Suprapubic skin (tissue), 4 donors: ENCODE measurements at regions not wholly inside any gene's neighbourhood (a gene's known extent, or its start where the extent isn't known, plus 50 kb on each side); places are given as distances from the start of the nearest gene placed in this dataset.
A peak's percentile ranks its signal among the peaks of the same experiment; 100 is the strongest.
"Not testable (repeated sequence)": the region's sequence is repeated elsewhere in the genome, so short reads cannot be mapped to it uniquely, and the experiment has no call there.

Source experiments
- DNase-seq, 2 donors: peaks; one replicate each; pipeline ENCODE4 v3.0.0-alpha.2; 2019; ENCODE audit warnings: low spot score in 2 of 2
- H3K27ac ChIP-seq: fragments of 200-600 bp; sonication (generic); one replicate; pipeline ENCODE4 v1.5.1; 2019
- H3K27me3 ChIP-seq: fragments of 200-600 bp; sonication (generic); one replicate; pipeline ENCODE4 v1.5.1; 2019
- H3K36me3 ChIP-seq: fragments of 200-600 bp; sonication (generic); one replicate; pipeline ENCODE4 v1.5.1; 2019
- H3K4me1 ChIP-seq: fragments of 200-600 bp; sonication (generic); one replicate; pipeline ENCODE4 v1.5.1; 2019
- H3K4me3 ChIP-seq: fragments of 200-600 bp; sonication (generic); one replicate; pipeline ENCODE4 v1.5.1; 2019; ENCODE audit warnings: mild to moderate bottlenecking
- H3K9me3 ChIP-seq: fragments of 200-600 bp; sonication (generic); one replicate; pipeline ENCODE4 v1.5.1; 2019
- CTCF ChIP-seq, 2 donors: fragments of 200-600 bp in 1 of 2; fragments of 450-650 bp in 1 of 2; sonication (generic) in 1 of 2; IDR thresholded peaks; one replicate each; pipeline ENCODE4 v1.5.1; 2016 to 2019; ENCODE audit warnings: antibody characterized with exemption in 2 of 2, mild to moderate bottlenecking in 1 of 2, moderate library complexity in 1 of 2
- EP300 ChIP-seq: sonication (generic); formaldehyde crosslinking; IDR thresholded peaks from one replicate; pipeline ENCODE4 v1.6.1; 2017; ENCODE audit warnings: antibody characterized with exemption
- POLR2A ChIP-seq, 2 donors: fragments of 450-650 bp; IDR thresholded peaks; one replicate each; pipeline ENCODE4 v1.6.1; 2017; ENCODE audit warnings: antibody characterized with exemption in 2 of 2, mild to moderate bottlenecking in 2 of 2, moderate library complexity in 2 of 2
- POLR2AphosphoS5 ChIP-seq, 3 donors: sonication (generic); formaldehyde crosslinking; IDR thresholded peaks; one replicate each; pipeline ENCODE4 v1.6.1; 2017; ENCODE audit warnings: antibody characterized with exemption in 3 of 3
- WGBS: methylation state at CpG from one replicate; pipeline ENCODE4 v1.1.5; 2018; 5-methylcytosine and 5-hydroxymethylcytosine counted together

DNA sequence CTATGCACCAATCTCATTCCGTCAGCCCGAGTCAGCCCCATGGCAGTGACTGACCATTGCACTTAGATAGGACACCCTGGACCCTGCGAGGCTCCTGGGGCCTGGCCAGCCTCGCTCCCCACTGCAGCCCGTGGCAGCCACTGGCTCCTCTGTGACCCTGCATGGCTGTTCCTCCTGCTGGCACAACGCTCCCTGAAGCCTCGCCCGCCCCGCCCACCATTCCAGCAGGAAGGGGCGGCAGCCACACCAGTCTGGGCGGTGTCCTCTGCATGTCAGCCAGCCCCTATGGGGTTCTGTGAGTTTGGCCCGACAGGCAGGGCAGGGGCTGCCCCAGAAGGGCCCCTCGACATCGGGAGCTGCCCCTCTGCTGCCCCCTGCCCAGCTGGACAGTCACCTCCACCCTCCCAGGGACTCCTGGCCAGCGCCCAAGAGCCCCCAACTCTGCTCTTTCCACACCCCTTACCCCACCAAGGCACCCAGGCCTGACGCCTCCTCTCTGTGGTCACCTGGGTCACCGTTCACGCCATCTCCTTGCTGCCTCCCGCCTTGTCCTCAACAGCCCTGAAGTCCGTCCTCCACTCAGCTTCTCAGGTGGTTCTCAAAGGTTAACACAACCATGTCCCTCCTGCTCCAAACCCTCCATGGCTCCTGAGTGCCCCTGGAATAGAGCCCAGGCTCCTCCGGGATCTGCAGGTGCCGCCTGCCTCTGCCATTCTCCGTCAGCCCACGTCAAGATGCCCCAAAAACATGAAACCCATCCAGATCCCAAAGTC lies 103.5 kb downstream of the MICALL2 start:
- no peak overlapping the region for H3K4me3 ChIP-seq
- peak; percentile 31 to 62 for DNase-seq
- TF ChIP-seq POLR2AphosphoS5 (IDR thresholded peaks at IDR 0.05) (no peak), POLR2A (IDR thresholded peaks at IDR 0.05) (no peak), EP300 (no peak), CTCF (IDR thresholded peaks at IDR 0.05) (no peak)
- H3K27ac ChIP-seq, result no peak overlapping the region
- no peaks in the 10 kb centered on the region for H3K9me3 ChIP-seq
- H3K4me1 ChIP-seq, result peaks cover 4% of the 10 kb centered on the region
- H3K27me3 ChIP-seq, result peaks cover 58% of the 10 kb centered on the region
- 50% methylated on average over 17 of the region's 24 CpGs for WGBS
- no peaks in the 10 kb centered on the region for H3K36me3 ChIP-seq

DNA sequence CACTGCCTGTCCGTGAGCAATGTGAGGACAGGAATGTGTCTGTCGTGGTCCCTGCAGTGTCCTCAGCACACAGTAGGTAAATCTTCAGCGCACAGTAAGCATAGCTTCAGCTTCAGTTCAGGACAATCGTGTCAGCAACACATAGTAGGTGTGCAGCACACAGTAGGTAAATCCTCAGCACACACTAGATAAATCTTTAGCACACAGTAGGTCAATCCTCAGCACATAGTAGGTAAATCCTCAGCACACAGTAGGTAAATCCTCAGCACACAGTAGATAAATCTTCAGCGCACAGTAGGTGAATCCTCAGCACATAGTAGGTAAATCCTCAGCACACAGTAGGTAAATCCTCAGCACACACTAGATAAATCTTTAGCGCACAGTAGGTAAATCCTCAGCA lies 102.4 kb downstream of the MICALL2 start:
- H3K36me3 ChIP-seq, H3K9me3 ChIP-seq, DNase-seq, H3K27ac ChIP-seq, H3K4me1 ChIP-seq, H3K4me3 ChIP-seq: not testable (repeated sequence)
- H3K27me3 ChIP-seq, result peaks cover 49% of the 10 kb centered on the region
- WGBS, result 95% methylated on average over 6 of the region's 6 CpGs

DNA sequence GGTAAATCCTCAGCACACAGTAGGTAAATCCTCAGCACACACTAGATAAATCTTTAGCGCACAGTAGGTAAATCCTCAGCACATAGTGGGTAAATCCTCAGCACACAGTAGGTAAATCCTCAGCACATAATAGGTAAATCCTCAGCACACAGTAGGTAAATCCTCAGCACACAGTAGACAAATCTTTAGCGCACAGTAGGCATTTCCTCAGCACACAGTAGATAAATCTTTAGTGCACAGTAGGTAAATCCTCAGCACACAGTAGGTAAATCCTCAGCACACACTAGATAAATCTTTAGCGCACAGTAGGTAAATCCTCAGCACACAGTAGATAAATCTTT lies 102.0 kb downstream of the MICALL2 start:
- H3K27me3 ChIP-seq, result peaks cover 45% of the 10 kb centered on the region
- not testable (repeated sequence) for H3K27ac ChIP-seq, DNase-seq, H3K36me3 ChIP-seq, H3K9me3 ChIP-seq, H3K4me3 ChIP-seq, H3K4me1 ChIP-seq
- 93% methylated on average over 3 of the region's 3 CpGs for WGBS

- WGBS, result 42% methylated on average over 20 of the region's 23 CpGs
- Histone ChIP-seq H3K4me3 (no peak overlapping the region), H3K9me3 (no peaks in the 10 kb centered on the region), H3K27me3 (peaks cover 43% of the 10 kb centered on the region), H3K36me3 (no peaks in the 10 kb centered on the region), H3K4me1 (peaks cover 4% of the 10 kb centered on the region), H3K27ac (no peak overlapping the region)
- TF ChIP-seq CTCF (IDR thresholded peaks at IDR 0.05) (no peak), POLR2A (IDR thresholded peaks at IDR 0.05) (no peak), EP300 (no peak), POLR2AphosphoS5 (IDR thresholded peaks at IDR 0.05) (no peak)
- DNase-seq, result peak; percentile 31 to 69
These were observed 101.5 kb downstream of the MICALL2 start for GRCh38 chr7:1357601-1358271.

- peaks cover 4% of the 10 kb centered on the region for H3K4me1 ChIP-seq
- peak; percentile 29 to 76 for DNase-seq
- TF ChIP-seq POLR2A (IDR thresholded peaks at IDR 0.05), result no peak
- no peak for TF ChIP-seq EP300
- no peak for TF ChIP-seq CTCF (IDR thresholded peaks at IDR 0.05)
- H3K9me3 ChIP-seq, result no peaks in the 10 kb centered on the region
- H3K36me3 ChIP-seq, result no peaks in the 10 kb centered on the region
- peaks cover 40% of the 10 kb centered on the region for H3K27me3 ChIP-seq
- H3K27ac ChIP-seq, result no peak overlapping the region
- no peak overlapping the region for H3K4me3 ChIP-seq
- WGBS, result 20% methylated on average over 16 of the region's 22 CpGs
These were observed 100.8 kb downstream of the MICALL2 start for GRCh38 chr7:1358376-1359050.

DNA sequence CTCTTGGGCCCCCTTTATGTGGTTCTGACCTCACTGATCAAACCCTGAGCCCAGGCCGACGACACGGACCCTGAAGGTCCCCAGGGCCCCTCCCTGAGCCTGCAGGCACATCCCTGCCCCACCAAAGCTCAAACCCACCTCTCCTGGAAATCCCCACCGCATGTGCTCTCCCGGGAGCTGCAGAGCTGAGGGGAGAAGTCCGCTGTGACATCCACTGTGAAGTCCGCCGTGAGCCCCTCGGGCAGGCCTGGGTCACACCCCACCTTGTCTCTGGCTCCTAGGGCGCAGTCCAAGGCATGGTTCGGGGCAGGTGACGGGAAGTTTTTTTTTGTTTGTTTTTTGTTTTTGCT lies 100.2 kb downstream of the MICALL2 start:
- WGBS, result 51% methylated on average over 9 of the region's 12 CpGs
- Histone ChIP-seq H3K27me3 (peaks cover 39% of the 10 kb centered on the region), H3K4me1 (peaks cover 4% of the 10 kb centered on the region), H3K27ac (no peak overlapping the region), H3K4me3 (no peak overlapping the region), H3K36me3 (no peaks in the 10 kb centered on the region), H3K9me3 (no peaks in the 10 kb centered on the region)
- TF ChIP-seq POLR2AphosphoS5 (IDR thresholded peaks at IDR 0.05), result no peak
- no peak for TF ChIP-seq CTCF (IDR thresholded peaks at IDR 0.05)
- TF ChIP-seq POLR2A (IDR thresholded peaks at IDR 0.05), result no peak
- no peak for TF ChIP-seq EP300
- peak; percentile 43 to 62 for DNase-seq
